Prostate gland (tissue), 2 donors: ENCODE measurements at regions not wholly inside any gene's neighbourhood (a gene's known extent, or its start where the extent isn't known, plus 50 kb on each side); places are given as distances from the start of the nearest gene placed in this dataset.

Experiments
- POLR2A ChIP-seq: fragments of 450-650 bp; IDR thresholded peaks from one replicate; pipeline ENCODE4 v1.6.1; 2016; ENCODE audit warnings: antibody characterized with exemption, mild to moderate bottlenecking
- POLR2AphosphoS5 ChIP-seq: sonication (generic); formaldehyde crosslinking; IDR thresholded peaks from one replicate; pipeline ENCODE4 v1.6.1; 2017; ENCODE audit warnings: antibody characterized with exemption
- TF ChIP-seq, protein P1 (sequence below), 4 experiments: fragments of 200-600 bp in 2 of 4; fragments of 450-650 bp in 2 of 4; sonication (generic) in 2 of 4; IDR thresholded peaks; 1 replicate in 3 of 4; 2 replicates in 1 of 4; pipeline ENCODE4 v1.5.1; 2016 to 2019; ENCODE audit warnings: antibody characterized with exemption in 4 of 4, mild to moderate bottlenecking in 2 of 4, moderate library complexity in 2 of 4

DNA sequence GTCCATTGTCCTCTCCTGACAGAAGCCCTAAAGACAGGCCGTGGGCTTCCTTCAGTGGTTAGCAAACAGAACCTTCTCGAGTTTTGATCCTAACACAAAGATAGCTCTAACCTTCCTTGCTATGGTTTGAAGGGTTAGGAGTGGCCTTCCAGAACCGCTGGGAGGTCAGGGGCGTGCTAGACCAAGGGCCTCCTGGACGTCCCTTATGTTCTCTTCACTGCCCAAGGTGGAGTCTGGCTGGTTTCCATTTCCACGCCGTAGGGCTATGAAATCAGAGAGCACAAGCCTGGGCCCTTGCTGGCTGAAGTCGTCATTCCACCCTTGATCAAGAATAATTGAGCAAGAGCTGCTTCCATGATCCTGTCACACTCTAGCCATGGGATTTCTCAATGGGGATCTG is 475.1 kb downstream of the SHQ1 start:
- TF ChIP-seq POLR2AphosphoS5 (no peak), POLR2A (no peak)
- TF ChIP-seq, protein P1, sequence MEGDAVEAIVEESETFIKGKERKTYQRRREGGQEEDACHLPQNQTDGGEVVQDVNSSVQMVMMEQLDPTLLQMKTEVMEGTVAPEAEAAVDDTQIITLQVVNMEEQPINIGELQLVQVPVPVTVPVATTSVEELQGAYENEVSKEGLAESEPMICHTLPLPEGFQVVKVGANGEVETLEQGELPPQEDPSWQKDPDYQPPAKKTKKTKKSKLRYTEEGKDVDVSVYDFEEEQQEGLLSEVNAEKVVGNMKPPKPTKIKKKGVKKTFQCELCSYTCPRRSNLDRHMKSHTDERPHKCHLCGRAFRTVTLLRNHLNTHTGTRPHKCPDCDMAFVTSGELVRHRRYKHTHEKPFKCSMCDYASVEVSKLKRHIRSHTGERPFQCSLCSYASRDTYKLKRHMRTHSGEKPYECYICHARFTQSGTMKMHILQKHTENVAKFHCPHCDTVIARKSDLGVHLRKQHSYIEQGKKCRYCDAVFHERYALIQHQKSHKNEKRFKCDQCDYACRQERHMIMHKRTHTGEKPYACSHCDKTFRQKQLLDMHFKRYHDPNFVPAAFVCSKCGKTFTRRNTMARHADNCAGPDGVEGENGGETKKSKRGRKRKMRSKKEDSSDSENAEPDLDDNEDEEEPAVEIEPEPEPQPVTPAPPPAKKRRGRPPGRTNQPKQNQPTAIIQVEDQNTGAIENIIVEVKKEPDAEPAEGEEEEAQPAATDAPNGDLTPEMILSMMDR (IDR thresholded peaks at IDR 0.05) = no peak
